Stimulated activated CD4-positive, alpha-beta T cell treated with anti-CD3 and anti-CD28 coated beads, TNF-alpha, amount 100 ng/mL, for 48 hours (primary cell): ENCODE measurements at regions not wholly inside any gene's neighbourhood (a gene's known extent, or its start where the extent isn't known, plus 50 kb on each side); places are given as distances from the start of the nearest gene placed in this dataset.

Experiments
- DNase-seq, 3 donors: peaks; one replicate each; pipeline ENCODE4 v3.0.0-alpha.2; 2020; ENCODE audit warnings: low read depth in 3 of 3

DNA sequence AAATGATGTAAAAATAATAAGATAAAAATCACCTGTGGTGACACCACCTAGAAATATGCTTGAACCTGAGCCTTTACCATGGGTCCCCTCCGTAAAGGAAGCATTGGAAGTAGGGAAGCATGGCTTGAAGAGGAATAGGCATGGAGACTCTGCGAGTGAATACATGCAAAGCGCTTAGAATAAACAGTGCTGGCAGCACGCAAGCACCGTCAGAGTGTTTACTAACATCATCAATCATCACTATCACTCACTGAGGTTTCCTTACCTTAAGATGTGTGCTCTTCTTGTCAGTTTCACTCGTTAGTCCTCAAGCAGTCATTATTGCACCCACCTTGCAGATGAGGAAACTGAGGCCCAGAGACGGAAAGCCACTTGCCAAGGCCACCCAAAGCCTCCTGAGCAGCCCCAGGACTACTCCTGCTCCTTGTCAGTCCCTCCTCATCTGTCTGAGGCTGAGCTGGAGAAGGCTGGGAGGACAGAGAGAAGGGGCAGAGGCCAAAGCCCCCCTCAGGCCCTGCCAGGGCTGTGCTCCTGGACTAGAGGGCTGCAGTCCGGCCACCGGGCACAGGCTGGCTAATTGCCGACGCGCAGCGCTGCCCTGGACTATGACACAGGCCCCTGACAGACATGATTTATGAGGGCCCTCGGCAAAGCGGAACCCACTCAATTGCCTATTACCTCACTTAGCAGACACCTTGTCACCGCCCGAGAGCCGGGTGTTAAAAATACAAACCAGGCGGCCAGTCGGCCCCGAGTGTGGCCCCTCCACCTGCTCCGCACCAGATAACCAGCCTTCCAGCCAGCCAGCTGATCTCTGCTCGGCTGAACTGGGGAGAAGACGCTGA, 168.9 kb downstream of the MN1 start:
- DNase-seq = no peak

DNA sequence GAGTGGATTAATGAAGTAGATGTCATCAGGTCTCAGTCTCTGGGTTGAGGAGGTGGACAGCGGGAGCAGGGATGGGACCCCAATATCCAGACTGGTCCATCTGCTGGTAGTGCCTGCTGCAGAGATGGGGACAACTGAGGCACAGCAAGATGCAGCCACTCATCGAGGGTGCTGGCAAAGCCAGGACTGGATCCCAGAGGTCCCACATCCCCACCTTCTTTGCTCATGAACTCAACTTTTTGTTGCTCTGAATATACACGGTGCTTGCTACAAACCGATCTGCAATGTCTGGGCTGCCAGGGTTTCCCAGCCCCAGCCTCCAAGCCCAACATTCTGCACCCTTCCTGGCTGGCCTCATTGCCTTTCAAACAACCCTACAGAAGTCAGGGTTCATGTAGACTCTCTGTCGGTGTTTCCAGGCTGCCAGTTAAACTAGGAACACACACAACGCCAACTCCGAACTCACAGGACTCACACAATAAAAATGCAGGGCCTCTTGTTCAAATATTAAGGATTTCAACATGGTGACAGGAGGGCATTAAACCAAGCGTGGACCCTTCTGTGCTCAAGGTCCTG, 168.2 kb downstream of the MN1 start:
- no peak for DNase-seq

DNA sequence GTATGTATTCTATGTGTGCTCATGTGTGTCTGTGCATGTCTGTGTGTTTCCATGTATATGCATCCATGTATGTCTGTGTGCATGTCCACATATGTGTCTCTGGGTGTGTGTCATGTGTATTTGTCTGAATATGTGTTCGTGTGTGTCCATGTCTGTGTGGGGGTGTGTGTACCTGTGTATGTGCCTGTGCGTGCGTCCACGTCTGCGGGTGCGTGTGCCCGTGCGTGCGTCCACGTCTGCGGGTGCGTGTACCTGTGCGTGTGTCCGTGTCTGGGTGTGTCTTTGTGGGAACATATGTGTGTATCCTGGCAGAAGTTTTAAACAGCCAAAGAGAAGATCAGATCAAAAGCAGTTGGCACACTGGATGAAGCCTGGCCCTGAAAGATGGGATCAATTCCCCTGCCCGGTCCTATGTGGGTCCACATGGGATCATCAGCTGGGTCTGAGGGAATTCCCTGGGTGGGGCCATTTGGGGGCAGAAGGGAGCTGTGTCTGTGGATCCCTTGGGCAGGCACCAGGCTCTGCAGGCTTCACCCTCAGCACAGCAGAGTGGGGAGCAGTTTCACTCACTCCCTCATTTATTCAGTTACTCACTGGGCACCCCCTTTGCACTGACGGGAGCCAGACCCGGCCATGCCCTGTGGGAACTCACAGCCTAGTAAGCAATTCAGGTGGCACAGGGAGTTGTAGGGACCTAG, 167.4 kb downstream of the MN1 start:
- no peak for DNase-seq

DNA sequence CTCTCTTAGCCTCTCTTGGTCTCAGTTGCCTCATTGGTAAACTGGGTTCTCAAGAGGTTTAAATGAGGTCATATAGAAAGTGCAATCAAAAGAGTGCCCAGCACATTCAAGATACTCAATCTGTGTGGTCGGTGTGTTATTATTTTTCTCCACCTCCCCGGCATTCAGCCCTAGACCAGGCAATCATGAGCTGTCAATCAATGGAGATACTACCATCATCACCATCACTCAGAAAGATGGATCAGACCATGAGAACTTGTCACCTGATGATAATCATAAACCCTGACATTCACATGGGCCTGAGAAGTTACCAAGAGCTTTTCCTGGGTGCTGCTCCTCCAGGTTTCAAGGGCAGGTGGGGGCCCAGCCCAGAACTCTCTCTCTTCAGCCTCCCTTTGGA, 166.1 kb downstream of the MN1 start:
- DNase-seq = no peak

DNA sequence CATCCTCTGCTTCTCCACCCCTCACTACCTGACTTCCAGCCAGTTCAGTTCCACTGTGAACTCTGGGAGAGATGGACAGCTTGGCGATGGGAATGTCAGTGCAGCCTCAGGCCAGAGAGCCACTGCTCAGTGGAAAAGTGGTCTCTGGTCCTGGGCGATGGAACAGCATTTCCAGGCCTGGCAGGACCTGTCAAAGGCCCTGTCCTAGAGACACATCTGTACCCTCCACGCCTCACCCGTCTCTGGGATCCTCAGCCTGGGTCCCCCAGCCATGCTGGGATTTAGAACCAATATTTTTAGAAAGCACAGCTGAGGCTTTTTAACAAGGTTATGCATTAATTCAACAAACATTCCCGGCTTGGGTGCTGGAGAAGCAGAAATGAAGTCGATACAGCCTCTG, 165.7 kb downstream of the MN1 start:
- no peak for DNase-seq

DNA sequence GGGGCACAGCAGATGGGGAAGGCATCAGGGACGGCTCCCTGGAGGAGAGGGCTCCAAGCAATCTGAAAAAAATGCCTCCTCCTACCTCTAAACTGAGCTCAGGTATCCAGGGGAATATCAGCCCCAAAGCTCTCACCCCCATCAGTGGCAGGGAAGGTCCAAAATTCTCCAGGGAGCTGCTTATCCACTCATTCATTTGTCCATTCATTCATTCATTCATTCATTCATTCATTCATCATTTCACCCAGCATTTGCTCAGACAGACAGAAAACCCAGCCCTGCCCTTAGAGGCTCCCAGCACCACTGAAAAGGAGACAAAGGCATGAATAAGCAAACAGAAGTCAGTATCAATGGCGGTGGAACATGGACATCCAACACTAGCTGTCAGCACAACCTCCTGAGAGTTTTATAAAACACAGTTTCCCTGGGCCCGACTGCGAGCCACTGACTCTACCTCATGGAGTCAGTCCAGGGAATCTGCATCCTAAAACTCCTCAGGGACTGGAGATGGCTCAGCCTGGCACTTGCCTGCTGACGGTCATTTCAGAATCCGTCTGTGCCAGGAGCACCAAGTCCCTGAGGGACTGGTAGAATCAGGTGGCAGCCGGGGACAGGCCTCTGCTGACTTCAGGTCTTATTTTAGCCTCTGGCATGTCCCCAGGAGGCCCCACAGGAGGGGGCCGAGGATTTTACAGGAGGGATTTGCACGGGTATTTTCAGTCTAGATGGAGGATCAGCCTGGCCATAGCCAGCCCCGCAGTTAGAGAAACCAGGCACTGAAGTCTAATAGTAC, 164.6 kb downstream of the MN1 start:
- no peak for DNase-seq

DNA sequence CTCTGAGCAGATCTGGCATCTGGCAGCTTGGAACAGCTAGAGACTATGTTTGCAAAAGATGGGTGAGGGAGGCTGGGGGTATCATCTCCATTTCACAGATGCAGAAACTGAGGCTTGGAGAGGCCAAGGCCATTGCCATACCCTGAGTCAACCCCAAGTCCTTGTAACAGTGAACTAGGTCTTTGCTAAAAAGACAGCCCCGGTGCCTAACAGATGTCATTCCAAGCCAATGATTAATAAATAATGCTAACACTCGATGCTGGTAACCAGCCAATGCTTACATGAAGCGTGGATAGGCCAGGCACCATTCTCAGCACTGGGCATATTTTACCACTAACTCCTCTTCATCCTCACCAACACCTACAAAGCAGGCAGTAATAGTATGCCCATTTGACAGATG, 164.0 kb downstream of the MN1 start:
- DNase-seq = no peak

DNA sequence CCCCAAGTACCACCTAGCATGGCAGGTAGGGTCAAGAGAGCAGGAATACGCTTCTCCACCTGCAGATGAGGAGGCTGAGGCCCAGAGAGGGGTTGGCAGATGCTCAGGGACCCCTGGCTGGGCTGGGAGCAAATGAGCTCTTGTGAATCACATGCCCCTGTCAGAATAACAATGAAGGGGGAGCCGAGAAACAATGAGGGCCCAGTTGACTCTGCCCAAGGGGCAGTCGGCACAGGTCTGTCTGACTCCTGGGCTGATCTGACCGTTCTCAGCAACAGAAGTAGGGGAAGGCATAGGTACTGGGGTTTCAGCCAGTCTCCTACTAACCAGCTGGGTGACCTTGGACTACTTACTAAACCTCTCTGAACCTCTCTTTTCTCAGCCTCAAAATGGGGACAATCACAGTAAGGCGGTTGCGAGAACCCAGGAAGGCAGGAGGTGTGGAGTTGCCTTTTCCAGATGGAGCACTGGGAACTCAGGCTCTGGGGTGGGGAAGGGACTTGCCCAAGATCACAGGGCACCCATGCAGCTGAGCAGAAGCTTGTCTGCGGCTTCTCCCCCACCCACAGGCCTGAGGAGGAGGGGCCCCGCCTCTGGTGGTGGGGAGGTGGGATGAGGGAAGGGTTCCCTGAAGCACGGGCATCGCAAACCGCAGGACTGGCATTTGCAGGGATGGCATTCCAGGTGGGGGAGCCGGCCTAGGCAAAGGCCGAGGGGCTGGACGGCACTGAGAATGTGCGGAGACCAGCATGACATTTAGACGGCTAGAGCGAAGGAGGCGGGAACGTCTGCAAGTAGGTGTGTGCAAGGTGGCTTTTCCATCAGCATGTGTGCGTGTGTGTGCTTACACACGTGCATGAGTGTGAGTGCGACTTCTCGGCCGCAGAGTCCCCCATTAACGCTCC, 163.0 kb downstream of the MN1 start:
- DNase-seq = no peak

DNA sequence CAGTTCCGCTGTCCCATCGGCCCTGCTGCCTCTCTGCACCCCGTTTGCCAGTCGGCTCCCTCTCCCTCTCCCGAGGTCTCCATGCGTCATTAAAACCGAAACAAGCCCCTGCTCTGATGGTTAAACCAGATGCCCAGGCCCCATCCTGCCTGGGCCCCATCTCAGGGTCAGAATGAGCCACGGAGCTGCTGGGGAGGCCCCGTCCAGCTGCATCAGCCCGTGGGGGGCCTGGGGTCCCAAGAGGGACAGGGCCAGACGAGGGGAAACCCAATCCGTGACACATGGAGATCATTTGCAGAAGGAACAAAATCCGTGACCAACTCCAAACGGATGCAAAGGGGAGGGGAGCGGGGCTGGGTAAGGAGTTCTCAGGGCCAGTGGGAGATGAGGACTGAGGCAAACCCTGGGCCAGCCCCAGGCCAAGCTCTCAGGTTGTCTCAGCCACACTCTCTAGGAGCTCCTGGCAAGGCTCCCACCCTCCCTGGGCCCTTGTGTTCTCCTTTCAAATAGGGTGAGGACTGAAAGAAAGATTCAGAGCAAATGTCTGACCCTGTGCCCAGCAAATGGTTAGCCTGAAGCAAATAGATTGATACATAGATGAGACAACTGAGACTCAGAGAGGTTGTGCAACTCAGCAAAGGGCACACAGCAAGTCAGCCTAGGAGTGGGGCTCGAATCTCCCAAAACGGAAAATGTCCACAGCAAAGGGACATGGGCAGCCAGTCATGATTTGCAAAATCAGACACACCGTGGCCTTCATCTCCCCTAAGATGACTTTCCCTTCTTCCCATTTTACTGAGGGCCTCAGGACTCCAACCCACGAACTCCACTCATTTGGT, 162.1 kb downstream of the MN1 start:
- DNase-seq = no peak

DNA sequence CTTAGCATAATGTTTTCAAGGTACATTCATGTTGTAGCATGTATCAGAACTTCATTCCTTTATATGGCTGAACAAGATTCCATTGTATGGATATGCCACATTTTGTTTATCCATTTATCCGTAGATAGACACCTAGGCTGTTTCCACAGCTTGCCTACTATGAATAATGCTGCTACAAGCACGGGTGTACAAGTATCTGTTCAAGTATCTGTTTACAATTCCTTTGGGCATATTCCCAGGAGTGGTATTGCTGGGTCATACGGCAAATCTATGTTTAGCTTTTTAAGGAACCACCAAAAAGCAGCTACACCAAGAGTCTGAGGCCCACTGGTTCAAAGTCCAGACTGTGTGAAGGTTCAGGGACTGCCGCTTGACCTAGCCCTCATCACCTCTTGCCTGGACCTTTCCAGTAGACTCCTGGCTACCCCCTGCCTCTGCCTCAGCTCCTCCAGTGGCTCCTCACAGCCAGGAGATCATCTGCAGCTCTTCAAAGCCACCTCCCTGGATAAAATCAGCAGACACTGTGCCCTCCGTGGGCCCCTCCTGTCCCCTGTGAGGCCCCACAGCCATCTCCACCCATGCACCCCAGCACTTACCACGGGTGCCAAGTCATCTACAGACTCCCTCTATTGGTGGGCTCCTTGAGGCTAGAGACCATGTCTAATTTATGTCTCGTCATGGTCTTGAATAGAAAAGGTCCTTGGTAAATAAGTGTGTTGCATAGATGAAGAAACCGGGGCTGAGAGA, 160.3 kb downstream of the MN1 start:
- no peak for DNase-seq

DNA sequence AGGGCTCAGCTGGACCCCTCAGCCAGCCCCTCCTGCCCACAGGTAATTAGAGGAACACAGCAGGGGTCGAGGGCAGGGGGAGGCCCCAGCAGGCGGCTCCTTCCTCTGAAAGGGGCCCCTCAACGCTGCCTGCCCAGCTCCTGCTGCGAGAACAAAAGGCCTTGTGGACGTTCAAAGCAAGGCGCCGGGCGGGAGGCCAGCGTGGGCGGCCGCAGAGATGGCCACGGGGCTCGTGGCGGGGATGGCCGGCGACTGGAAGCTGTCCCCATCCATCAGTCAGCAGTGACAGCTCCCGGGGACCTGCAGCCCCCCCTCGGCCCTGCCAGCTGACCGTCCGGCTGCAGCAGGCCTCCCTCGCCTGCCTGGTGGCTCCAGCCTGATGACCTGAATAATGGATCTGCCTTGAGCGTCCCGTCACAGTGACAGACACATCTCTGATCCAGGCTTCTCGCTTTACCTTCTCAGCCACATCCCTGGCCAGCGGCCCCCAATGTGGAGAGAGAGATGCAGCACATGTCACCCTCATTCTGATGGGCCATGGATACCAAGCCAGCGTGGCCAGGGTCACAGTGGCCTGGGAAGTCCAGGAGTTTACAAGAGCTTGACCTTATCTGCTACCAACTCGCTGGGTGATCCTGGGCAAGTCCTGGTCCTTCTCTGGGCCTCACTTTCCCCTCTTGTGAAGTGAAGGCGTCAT, 159.3 kb downstream of the MN1 start:
- no peak for DNase-seq

DNA sequence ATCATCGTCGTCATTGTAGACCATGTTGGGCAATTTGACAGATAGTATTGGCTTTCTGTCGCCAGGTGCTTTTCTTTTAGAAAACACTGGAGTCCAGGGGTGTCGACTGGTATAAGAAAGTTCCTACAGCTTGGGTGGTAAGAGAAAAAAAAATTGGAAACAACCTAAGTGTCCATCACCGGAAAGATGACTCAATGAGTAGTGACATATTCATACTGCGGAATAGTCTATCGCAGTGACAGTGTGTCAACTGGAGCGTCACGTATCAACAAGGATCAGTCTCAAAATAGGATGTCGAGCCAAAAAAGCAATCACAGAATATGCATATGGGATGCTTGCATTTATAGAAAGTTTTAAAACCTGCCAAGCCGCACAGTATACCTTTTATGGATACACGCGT, 157.6 kb downstream of the MN1 start:
- no peak for DNase-seq

DNA sequence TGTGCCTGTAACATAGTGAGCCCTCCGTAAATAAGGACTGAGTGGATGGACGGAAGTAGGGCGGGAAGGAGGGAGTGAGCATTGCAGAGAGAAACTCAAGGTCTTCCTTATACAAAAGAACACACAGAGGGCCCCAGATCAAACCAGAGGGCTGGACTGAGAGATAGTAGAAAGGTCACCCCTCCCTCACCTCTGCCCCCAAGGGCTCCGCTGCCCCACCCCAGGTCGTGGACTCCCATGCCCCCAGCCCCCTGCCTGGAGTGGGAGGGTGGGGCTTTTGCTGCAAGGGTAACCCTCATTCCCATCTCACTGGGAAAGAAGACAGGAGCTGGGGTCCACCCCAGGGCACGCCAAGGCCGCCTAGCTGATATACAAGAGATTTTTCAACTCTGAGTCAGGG, 157.0 kb downstream of the MN1 start:
- DNase-seq = no peak

DNA sequence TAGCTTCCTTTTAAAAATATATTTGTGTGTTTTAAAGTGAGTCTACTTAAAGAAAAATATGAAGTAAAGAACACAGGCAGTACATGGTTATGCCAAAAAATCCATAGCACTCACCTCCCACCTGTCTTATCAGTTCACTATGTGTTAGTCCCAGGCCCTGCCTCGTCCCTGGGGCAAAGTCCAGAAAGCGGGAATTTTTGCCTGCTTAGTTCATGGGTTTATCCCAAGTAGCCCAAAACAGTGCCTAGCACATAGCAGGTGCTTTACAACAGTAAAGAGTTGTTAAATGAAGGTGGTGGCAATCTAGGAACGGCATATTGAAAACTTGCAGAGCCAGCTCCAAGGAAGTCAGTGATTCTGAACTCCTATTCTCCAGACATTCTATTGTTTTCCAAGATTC, 154.0 kb downstream of the MN1 start:
- DNase-seq = no peak

DNA sequence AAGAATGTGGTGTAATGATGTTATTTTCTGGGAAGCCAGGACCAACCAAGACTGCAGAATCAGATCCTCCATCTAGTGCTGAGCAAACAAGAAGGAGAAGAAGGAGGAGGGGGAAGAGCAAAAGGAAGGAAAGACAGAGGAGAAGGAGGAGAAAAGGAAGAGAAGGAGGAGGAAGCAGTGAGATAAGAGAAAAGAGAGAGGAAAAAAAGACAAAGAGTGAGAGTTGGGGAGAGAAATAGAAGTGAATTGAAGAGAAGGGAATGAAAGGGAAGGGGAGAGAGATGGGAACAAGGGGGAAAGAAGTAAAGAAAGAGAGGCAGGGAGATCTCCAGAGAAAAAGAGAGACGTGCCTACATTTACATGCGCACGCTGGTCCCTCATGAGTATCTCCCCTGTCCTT, 153.5 kb downstream of the MN1 start:
- DNase-seq = no peak

DNA sequence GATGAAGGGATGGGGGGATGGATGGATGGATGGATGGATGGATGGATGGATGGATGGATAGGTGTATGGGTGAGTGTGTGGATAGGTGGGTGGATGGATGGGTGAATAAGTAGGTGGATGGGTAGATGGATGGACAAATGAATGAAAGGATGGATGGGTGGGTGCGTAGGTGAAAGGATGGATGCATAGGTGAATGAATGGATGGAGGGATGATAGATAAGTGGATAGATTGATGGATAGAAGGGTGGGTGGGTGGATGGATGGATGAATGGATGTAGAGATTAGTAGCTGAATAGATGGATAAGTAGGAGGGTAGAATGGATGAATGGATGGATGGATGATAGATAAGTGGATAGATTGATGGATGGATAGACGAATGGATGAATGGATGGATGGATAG, 152.7 kb downstream of the MN1 start:
- DNase-seq = no peak

DNA sequence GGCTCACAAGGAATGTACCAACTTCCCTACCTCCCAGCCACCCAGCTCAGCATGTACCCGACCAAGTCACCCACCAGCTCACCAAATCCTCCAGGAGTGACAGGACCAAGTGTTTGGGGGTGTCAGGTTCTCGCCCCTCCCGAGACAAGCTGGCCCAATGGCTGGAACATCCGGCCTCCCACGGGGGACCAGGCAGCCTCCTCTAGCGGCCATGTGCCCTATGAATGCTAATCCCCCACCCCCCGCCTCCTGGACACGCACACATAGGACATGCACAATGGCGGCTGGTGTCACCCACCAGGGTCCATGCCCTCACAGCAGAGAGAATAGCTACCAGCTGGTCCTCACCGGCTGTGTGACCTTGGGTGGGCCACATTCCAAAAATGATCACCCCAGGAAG, 151.0 kb downstream of the MN1 start:
- DNase-seq = no peak

DNA sequence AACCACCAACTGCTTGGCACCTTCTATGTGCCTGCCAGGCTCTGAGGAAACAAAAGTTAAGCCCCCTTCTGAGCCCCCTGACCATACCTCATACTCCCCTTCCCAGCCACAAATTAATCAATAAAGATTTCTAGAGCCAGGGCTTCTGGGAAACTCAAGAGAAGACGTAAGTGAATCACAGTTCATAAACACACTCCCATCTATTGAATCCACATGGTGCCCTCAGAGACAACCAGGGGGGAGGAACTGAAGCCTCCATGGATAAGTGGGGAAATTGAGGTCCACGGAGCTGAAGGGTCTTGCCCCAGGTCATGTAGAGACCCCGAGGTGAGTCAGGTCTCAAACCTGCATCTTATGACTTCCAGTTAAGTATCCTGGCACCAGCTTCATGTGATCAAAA, 150.6 kb downstream of the MN1 start:
- no peak for DNase-seq

DNA sequence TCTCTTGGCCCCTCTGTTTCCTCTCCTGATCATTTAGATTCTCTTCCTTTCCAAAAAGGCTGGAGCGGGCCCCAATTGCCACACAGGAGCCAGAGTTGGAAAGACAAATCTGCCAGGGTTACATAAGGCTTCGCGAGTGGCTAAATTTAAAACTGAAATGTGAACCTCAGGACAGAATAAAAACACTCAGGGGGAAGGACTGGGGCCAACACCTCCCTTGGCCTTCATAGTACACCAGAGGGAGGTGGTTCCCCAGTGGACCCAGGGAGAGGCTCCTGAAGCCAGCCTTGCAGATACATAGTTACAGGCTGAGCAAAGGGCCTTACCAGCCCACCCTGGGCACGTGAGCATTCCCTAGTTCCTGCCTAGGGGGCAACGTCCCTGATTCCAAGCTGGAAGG, 150.1 kb downstream of the MN1 start:
- no peak for DNase-seq
